ENCODE measurements at regions not wholly inside any gene's neighbourhood (a gene's known extent, or its start where the extent isn't known, plus 50 kb on each side); places are given as distances from the start of the nearest gene placed in this dataset.

- TF ChIP-seq CTCF (IDR thresholded peaks at IDR 0.05) (no peak), POLR2A (IDR thresholded peaks at IDR 0.05) (no peak)
These were observed 1049.6 kb downstream of the TRHDE start for GRCh38 chr12:73321776-73322175.
